Heart right ventricle (tissue), 16 donors: ENCODE measurements at regions not wholly inside any gene's neighbourhood (a gene's known extent, or its start where the extent isn't known, plus 50 kb on each side); places are given as distances from the start of the nearest gene placed in this dataset.
"Not testable (repeated sequence)": the region's sequence is repeated elsewhere in the genome, so short reads cannot be mapped to it uniquely, and the experiment has no call there.

Experiments used
- ATAC-seq, 8 donors: fragments of 200-7000 bp; cut with Tn5 transposase; one replicate each; pipeline ENCODE4 v1.9.1; 2020; ENCODE audit warnings: mild to moderate bottlenecking in 8 of 8, moderate library complexity in 8 of 8, moderate number of reproducible peaks in 1 of 8
- DNase-seq, 2 donors: peaks; one replicate each; pipeline ENCODE4 v3.0.0-alpha.2; 2020
- H3K27ac ChIP-seq, 10 donors: fragments of 200-600 bp; sonication (generic) in 2 of 10; one replicate each; pipeline versions ENCODE4 v1.5.0 to v1.8.0; 2020 to 2022; ENCODE audit warnings: mild to moderate bottlenecking in 3 of 10
- H3K27me3 ChIP-seq, 7 donors: fragments of 200-600 bp; one replicate each; pipeline ENCODE4 v1.8.0; 2021 to 2022; ENCODE audit warnings: mild to moderate bottlenecking in 2 of 7
- H3K36me3 ChIP-seq, 9 donors: fragments of 200-600 bp; sonication (generic) in 1 of 9; one replicate each; pipeline versions ENCODE4 v1.5.0 to v1.8.0; 2020 to 2022; ENCODE audit warnings: mild to moderate bottlenecking in 2 of 9
- H3K4me1 ChIP-seq, 9 donors: fragments of 200-600 bp; sonication (generic) in 1 of 9; one replicate each; pipeline versions ENCODE4 v1.5.0 to v1.8.0; 2020 to 2022; ENCODE audit warnings: mild to moderate bottlenecking in 4 of 9
- H3K4me3 ChIP-seq, 10 donors: fragments of 200-600 bp; sonication (generic) in 2 of 10; one replicate each; pipeline versions ENCODE4 v1.5.0 to v1.8.0; 2020 to 2022; ENCODE audit warnings: mild to moderate bottlenecking in 7 of 10, moderate library complexity in 2 of 10
- H3K9me3 ChIP-seq, 11 donors: fragments of 200-600 bp in 10 of 11; sonication (generic) in 2 of 11; one replicate each; pipeline versions ENCODE4 v1.5.0 to v1.8.0; 2013 to 2022; ENCODE audit warnings: mild to moderate bottlenecking in 2 of 11, control low read depth in 1 of 11, moderate library complexity in 1 of 11
- CTCF ChIP-seq, 9 donors: fragments of 200-600 bp; sonication (generic) in 2 of 9; IDR thresholded peaks; one replicate each; pipeline versions ENCODE4 v1.5.0 to v1.8.0; 2021 to 2022; ENCODE audit warnings: antibody characterized with exemption in 9 of 9, mild to moderate bottlenecking in 5 of 9, moderate library complexity in 1 of 9
- WGBS, 2 donors: extraction: QIAGEN DNeasy Blood & Tissue Kit; methylation state at CpG; one replicate each; pipeline ENCODE4 v1.1.7; 2013; ENCODE audit warnings: inconsistent platforms in 1 of 2; 5-methylcytosine and 5-hydroxymethylcytosine counted together
- intact Hi-C, 10 donors: fragments of 100-400 bp; cut with DNase I; formaldehyde crosslinking; loops; one replicate each; pipeline versions ENCODE4 v1.11.1 to v1.14.2; 2022
- donor health status: Arrhythmogenic right ventricular cardiomyopathy.
- donor health status: ischemic (EF 13 %, LVEDD 7.1; RV severe dilation, severe dysfunction).
- donor health status: healthy with polysubstance abuse.
- donor health status: DM: no; HTN: yes; CAD: no.
- donor health status: DM: no; HTN: no; CAD: no.
- donor health status: ischemic (EF 25% LVEDD 6.9; RV normal size, moderate dysfunction).
- donor health status: ischemic (EF 25% LVEDD 5.7; RV mildly dilated, moderate dysfunction).
- donor health status: healthy.
- donor health status: DM: yes; HTN: yes; CAD: no.
- donor health status: Ischemic cardiomyopathy.
- donor health status: ischemic (EF 35%, LVEDD 5.7; RV mildly dilated, moderate dysfunction).
- donor health status: nonischemic (EF 11% LVEDD 7.7; RV severe dilation, severe dysfunction).
- donor health status: DM: yes; HTN: yes; CAD: no.
- donor health status: PGD.
- donor health status: ischemic (EF 29% LVEDD 5.4; RV normal size, mild dysfunction).
- donor health status: nonischemic (EF 23%, LVEDD 6.1; RV moderate dilation, normal function).

- Histone ChIP-seq H3K4me3 (no peak overlapping the region), H3K36me3 (no peaks in the 10 kb centered on the region), H3K27ac (no peak overlapping the region), H3K9me3 (no peaks in the 10 kb centered on the region), H3K27me3 (no peaks in the 10 kb centered on the region), H3K4me1 (peaks cover 0 to 3% (median 0%) of the 10 kb centered on the region in 9 donors)
- no peak for ATAC-seq
- no peak for DNase-seq
- intact Hi-C loops = loop anchor here in 1 of 10 donors (10.0 kb wide), 1 partner anchor 120 kb away; no protein-coding TSS in a partner anchor
- 59 to 67% methylated on average over 1 of the region's 1 CpG for WGBS, 2 donors
- TF ChIP-seq CTCF (IDR thresholded peaks at IDR 0.05) = no peak
These were observed 77.4 kb upstream of the ANKRD28 start for GRCh38 chr3:15875016-15875689.

GRCh38 chr3:15876669-15877068 lies 78.9 kb upstream of the ANKRD28 start:
- H3K4me3 ChIP-seq = no peak overlapping the region
- peaks cover 0 to 3% (median 0%) of the 10 kb centered on the region in 9 donors for H3K4me1 ChIP-seq
- no peak for DNase-seq
- H3K36me3 ChIP-seq = no peaks in the 10 kb centered on the region
- no peaks in the 10 kb centered on the region for H3K9me3 ChIP-seq
- no peak overlapping the region for H3K27ac ChIP-seq
- no peaks in the 10 kb centered on the region for H3K27me3 ChIP-seq
- intact Hi-C loops = loop anchor here in 1 of 10 donors (10.0 kb wide), 1 partner anchor 118 kb away; no protein-coding TSS in a partner anchor
- no peak for TF ChIP-seq CTCF (IDR thresholded peaks at IDR 0.05)
- 86 to 94% methylated on average over 1 of the region's 1 CpG for WGBS, 2 donors
- ATAC-seq = no peak

- 98 to 99% methylated on average over 20 of the region's 20 CpGs for WGBS, 2 donors
- ATAC-seq (no peak), DNase-seq (no peak)
- H3K27me3 ChIP-seq = no peaks in the 10 kb centered on the region
- intact Hi-C loops = loop anchor here in 1 of 10 donors (10.0 kb wide), 1 partner anchor 117 kb away; no protein-coding TSS in a partner anchor
- H3K36me3 ChIP-seq = no peaks in the 10 kb centered on the region
- peaks cover 0 to 3% (median 0%) of the 10 kb centered on the region in 9 donors for H3K4me1 ChIP-seq
- no peaks in the 10 kb centered on the region for H3K9me3 ChIP-seq
- H3K4me3 ChIP-seq = no peak overlapping the region
- no peak overlapping the region for H3K27ac ChIP-seq
- no peak for TF ChIP-seq CTCF (IDR thresholded peaks at IDR 0.05)
These were observed 80.0 kb upstream of the ANKRD28 start for GRCh38 chr3:15877813-15878212.

GRCh38 chr3:15879787-15880186 lies 82.0 kb upstream of the ANKRD28 start:
- not testable (repeated sequence) for H3K4me3 ChIP-seq, DNase-seq, H3K27ac ChIP-seq, H3K27me3 ChIP-seq, H3K9me3 ChIP-seq, H3K36me3 ChIP-seq, H3K4me1 ChIP-seq, ATAC-seq
- intact Hi-C loops = loop anchor here in 1 of 10 donors (10.0 kb wide), 1 partner anchor 115 kb away; no protein-coding TSS in a partner anchor
- WGBS, 2 donors = 75 to 85% methylated on average over 3 of the region's 3 CpGs

- DNase-seq (no peak), ATAC-seq (no peak)
- Histone ChIP-seq H3K27ac (no peak overlapping the region), H3K36me3 (no peaks in the 10 kb centered on the region), H3K27me3 (no peaks in the 10 kb centered on the region), H3K4me3 (no peak overlapping the region), H3K9me3 (no peaks in the 10 kb centered on the region), H3K4me1 (no peaks in the 10 kb centered on the region)
- intact Hi-C loops = no loop called here
- 32 to 50% methylated on average over 2 of the region's 2 CpGs for WGBS, 2 donors
- TF ChIP-seq CTCF (IDR thresholded peaks at IDR 0.05) = no peak
These were observed 84.8 kb upstream of the ANKRD28 start for GRCh38 chr3:15882577-15882976.
